ENCODE measurements at regions not wholly inside any gene's neighbourhood (a gene's known extent, or its start where the extent isn't known, plus 50 kb on each side); places are given as distances from the start of the nearest gene placed in this dataset. TPM values are rescaled to one million over a fixed set of nuclear protein-coding genes. Genes with fewer than 3 reads are reported as not detected.

Small RNA genes lying in the stretch of these regions (small RNA-seq; reads per million reads assigned to genes)
- gene RF00394, result not detected
